Activated CD4-positive, alpha-beta T cell treated with anti-CD3 and anti-CD28 coated beads, Interleukin-2, amount 10 ng/mL, durations not matched to agents 24 days and 14 days (primary cell): ENCODE measurements at regions not wholly inside any gene's neighbourhood (a gene's known extent, or its start where the extent isn't known, plus 50 kb on each side); places are given as distances from the start of the nearest gene placed in this dataset.
"Not testable (repeated sequence)": the region's sequence is repeated elsewhere in the genome, so short reads cannot be mapped to it uniquely, and the experiment has no call there.

Source experiments
- DNase-seq: peaks from one replicate; pipeline ENCODE4 v3.0.0; 2022
- H3K27ac Mint-ChIP-seq: one replicate; pipeline ENCODE4 v1.8.0; 2022; ENCODE audit warnings: mild to moderate bottlenecking, mixed read lengths
- H3K27me3 Mint-ChIP-seq: one replicate; pipeline ENCODE4 v1.8.0; 2022; ENCODE audit warnings: mixed read lengths
- H3K36me3 Mint-ChIP-seq: one replicate; pipeline ENCODE4 v1.8.0; 2022; ENCODE audit warnings: low read depth, mild to moderate bottlenecking, mixed read lengths
- H3K4me1 Mint-ChIP-seq: one replicate; pipeline ENCODE4 v1.8.0; 2021; ENCODE audit warnings: mixed read lengths
- H3K4me3 Mint-ChIP-seq: one replicate; pipeline ENCODE4 v1.8.0; 2022; ENCODE audit warnings: mild to moderate bottlenecking, moderate library complexity, mixed read lengths
- H3K9me3 Mint-ChIP-seq: one replicate; pipeline ENCODE4 v1.8.0; 2021; ENCODE audit warnings: mixed read lengths
- intact Hi-C: fragments of 100-400 bp; cut with micrococcal nuclease; formaldehyde crosslinking; loops from one replicate; pipeline ENCODE4 v1.15.1; 2023

DNA sequence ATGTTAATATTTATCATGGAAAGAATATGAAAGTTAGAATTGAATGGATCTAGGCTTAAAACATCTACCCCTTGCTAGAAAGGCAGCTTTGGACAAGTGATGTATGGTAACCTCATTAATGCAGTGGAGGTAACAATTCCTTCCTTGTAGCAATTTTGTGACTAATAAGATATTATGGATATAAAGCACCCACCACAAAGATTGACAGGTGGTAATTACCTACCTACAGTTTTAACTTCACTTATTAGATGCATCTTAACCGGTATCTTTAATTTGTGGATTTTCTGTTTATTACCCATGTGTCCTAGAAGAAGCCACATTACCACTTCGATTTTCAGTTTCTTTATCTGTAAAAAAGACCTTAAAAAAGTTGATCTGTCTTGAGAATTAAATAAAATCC, 367.0 kb downstream of the DSC3 start:
- Mint-ChIP-seq H3K9me3 (no peaks in the 10 kb centered on the region), H3K27ac (no peak overlapping the region), H3K4me1 (no peaks in the 10 kb centered on the region), H3K27me3 (no peaks in the 10 kb centered on the region), H3K4me3 (no peak overlapping the region), H3K36me3 (no peaks in the 10 kb centered on the region)
- no peak for DNase-seq
- intact Hi-C loops = no loop called here

- no peaks in the 10 kb centered on the region for H3K27me3 Mint-ChIP-seq
- intact Hi-C loops = no loop called here
- DNase-seq = no peak
Observed at GRCh38 chr18:30675072-30675471, 367.5 kb downstream of the DSC3 start.

GRCh38 chr18:30674596-30674995, 367.9 kb downstream of the DSC3 start:
- Mint-ChIP-seq H3K4me1 (no peaks in the 10 kb centered on the region), H3K27me3 (no peaks in the 10 kb centered on the region), H3K27ac (no peak overlapping the region), H3K9me3 (no peaks in the 10 kb centered on the region), H3K4me3 (no peak overlapping the region), H3K36me3 (no peaks in the 10 kb centered on the region)
- intact Hi-C loops = no loop called here
- no peak for DNase-seq

More at GRCh38 chr18:30675072-30675471, 367.5 kb downstream of the DSC3 start:
- no peak overlapping the region for H3K4me3 Mint-ChIP-seq
- H3K9me3 Mint-ChIP-seq = no peaks in the 10 kb centered on the region
- H3K36me3 Mint-ChIP-seq = no peaks in the 10 kb centered on the region
- H3K27ac Mint-ChIP-seq = no peak overlapping the region
- no peaks in the 10 kb centered on the region for H3K4me1 Mint-ChIP-seq

DNA sequence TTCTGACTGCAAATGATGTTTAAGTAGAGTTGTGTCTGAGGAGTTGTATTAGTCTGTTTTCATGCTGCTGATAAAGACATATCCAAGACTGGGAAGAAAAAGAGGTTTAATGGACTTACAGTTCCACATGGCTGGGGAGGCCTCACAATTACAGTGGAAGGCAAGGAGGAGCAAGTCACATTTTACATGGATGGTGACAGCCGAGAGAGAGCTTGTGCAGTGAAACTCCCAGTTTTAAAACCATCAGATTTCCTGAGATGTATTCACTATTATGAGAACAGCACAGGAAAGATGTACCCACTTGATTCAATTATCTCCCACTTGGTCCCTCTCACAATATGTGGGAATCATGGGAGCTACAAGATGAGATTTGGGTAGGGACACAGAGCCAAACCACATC, 370.1 kb downstream of the DSC3 start:
- H3K4me1 Mint-ChIP-seq, H3K36me3 Mint-ChIP-seq, intact Hi-C loops, H3K27ac Mint-ChIP-seq, H3K9me3 Mint-ChIP-seq, H3K27me3 Mint-ChIP-seq, H3K4me3 Mint-ChIP-seq, DNase-seq: not testable (repeated sequence)

- Mint-ChIP-seq H3K27me3 (no peaks in the 10 kb centered on the region), H3K4me1 (no peaks in the 10 kb centered on the region), H3K36me3 (no peaks in the 10 kb centered on the region), H3K9me3 (peaks cover 11% of the 10 kb centered on the region), H3K27ac (no peak overlapping the region), H3K4me3 (no peak overlapping the region)
- intact Hi-C loops = no loop called here
- DNase-seq = no peak
Observed at GRCh38 chr18:30658306-30658705, 384.2 kb downstream of the DSC3 start.

DNA sequence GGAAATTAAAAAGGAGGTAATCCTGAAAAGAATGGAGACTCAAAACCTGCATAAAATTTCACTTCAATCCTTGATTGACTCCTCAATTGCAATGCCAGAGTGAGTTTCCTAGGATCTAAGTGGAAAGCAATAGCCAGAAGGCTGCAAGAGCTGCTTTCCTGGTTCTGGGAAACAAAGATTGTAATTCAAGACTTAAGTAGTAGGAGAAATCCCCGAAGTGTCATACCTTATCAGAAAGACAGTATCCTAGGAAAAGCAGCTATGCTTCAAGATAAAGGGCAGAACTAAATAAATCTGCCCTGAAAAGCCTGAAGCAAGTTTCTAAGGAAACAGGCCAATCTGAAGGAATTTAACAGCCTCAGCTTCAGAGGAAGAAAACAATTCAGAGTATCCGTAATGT, 390.2 kb downstream of the DSC3 start:
- Mint-ChIP-seq H3K27ac (no peak overlapping the region), H3K36me3 (no peaks in the 10 kb centered on the region), H3K9me3 (no peaks in the 10 kb centered on the region), H3K27me3 (no peaks in the 10 kb centered on the region), H3K4me3 (no peak overlapping the region), H3K4me1 (no peaks in the 10 kb centered on the region)
- no peak for DNase-seq
- intact Hi-C loops = no loop called here

DNA sequence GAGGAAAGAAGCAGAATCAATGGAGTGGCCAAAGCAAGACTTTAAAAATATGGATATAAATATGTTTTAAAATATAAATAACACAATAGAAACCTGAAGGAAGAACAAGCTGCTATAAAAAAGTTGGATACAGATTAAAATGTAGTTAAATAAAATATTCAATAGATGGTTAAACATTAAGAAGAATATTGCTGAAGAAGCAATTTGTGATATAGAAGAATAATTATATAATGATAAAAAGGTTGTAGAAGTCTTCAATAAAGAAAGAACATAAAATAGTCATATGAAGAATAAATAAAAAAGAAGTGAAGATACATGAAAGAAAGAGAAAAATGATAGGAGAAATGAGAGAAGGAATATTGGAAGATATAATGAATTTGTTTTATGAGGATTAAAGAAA, 392.0 kb downstream of the DSC3 start:
- H3K36me3 Mint-ChIP-seq = no peaks in the 10 kb centered on the region
- intact Hi-C loops = no loop called here
- DNase-seq = no peak
- no peaks in the 10 kb centered on the region for H3K27me3 Mint-ChIP-seq
- H3K4me1 Mint-ChIP-seq = no peaks in the 10 kb centered on the region
- no peak overlapping the region for H3K4me3 Mint-ChIP-seq
- H3K27ac Mint-ChIP-seq = no peak overlapping the region
- H3K9me3 Mint-ChIP-seq = no peaks in the 10 kb centered on the region

DNA sequence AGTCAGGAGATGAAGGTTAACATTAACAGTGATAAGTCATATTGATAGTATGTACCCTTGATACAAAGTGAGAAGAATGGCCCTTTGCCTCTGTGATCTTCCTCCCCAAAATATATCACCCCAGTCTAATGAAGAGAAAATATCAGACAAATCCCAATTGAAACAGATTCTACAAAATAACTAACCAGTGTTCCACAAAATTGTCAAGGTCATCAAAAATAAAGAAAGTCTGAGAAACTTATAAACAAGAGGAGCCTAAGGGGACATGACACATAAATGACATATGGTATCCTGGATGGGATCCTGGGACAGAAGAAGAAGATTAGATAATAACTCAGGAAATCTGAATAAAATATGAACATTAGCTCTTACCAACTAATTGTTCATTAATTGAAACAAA, 398.4 kb downstream of the DSC3 start:
- Mint-ChIP-seq H3K27me3 (no peaks in the 10 kb centered on the region), H3K36me3 (no peaks in the 10 kb centered on the region), H3K27ac (no peak overlapping the region), H3K4me3 (no peak overlapping the region), H3K4me1 (no peaks in the 10 kb centered on the region), H3K9me3 (peaks cover 6% of the 10 kb centered on the region)
- no peak for DNase-seq
- intact Hi-C loops = no loop called here

DNA sequence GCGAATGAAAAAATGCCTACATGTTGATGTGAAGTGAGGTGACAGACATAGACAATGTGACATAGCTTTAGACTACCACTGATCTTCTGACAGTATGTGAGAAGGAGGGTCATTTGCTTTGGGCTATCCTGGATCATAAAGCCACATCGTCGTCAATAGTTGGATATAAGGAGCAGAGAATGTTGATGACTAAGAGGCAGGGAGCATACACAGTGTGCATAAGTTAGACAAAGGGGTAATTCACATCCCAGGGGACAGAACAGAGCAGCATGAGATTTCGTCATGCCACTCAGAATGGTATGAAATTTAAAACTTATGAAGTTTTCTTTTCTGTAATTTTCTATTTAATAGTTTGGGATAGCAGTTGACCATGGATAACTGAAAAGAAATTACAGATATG, 403.2 kb downstream of the DSC3 start:
- H3K4me1 Mint-ChIP-seq = no peaks in the 10 kb centered on the region
- no peaks in the 10 kb centered on the region for H3K27me3 Mint-ChIP-seq
- no peak for DNase-seq
- H3K9me3 Mint-ChIP-seq = peaks cover 7% of the 10 kb centered on the region
- H3K27ac Mint-ChIP-seq = no peak overlapping the region
- intact Hi-C loops = no loop called here
- no peaks in the 10 kb centered on the region for H3K36me3 Mint-ChIP-seq
- H3K4me3 Mint-ChIP-seq = no peak overlapping the region

GRCh38 chr18:30634249-30634648, 408.3 kb downstream of the DSC3 start:
- Mint-ChIP-seq H3K36me3 (no peaks in the 10 kb centered on the region), H3K4me1 (no peaks in the 10 kb centered on the region), H3K27me3 (no peaks in the 10 kb centered on the region), H3K27ac (no peak overlapping the region), H3K9me3 (peaks cover 4% of the 10 kb centered on the region), H3K4me3 (no peak overlapping the region)
- no peak for DNase-seq
- intact Hi-C loops = loop anchor here (5.0 kb wide), 1 partner anchor 153 kb away; no protein-coding TSS in a partner anchor

GRCh38 chr18:30632071-30632698, 410.4 kb downstream of the DSC3 start:
- Mint-ChIP-seq H3K4me3 (no peak overlapping the region), H3K4me1 (no peaks in the 10 kb centered on the region), H3K27ac (no peak overlapping the region), H3K36me3 (no peaks in the 10 kb centered on the region), H3K27me3 (no peaks in the 10 kb centered on the region), H3K9me3 (peaks cover 3% of the 10 kb centered on the region)
- no peak for DNase-seq
- intact Hi-C loops = loop anchor here (5.0 kb wide), 1 partner anchor 155 kb away; no protein-coding TSS in a partner anchor

DNA sequence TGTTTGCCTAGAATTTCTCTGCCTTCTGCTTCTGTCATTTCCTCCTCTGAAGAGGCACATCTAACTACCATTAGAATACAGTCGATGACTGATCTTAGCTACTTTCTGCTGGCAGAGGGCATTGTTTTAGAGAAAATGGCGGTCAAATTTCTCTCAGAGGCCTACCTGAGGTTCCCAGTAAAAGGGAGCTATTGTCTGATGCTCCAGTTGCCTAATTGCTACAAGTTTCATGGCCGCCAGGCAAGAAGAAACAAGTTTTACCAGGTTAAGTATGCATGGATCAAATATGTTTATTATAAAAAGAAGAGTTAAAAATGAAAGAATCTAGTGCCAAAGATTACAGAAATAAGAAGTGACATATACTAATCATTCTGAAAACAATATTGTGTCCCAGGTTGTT, 416.6 kb downstream of the DSC3 start:
- intact Hi-C loops = no loop called here
- no peak for DNase-seq
- Mint-ChIP-seq H3K36me3 (no peaks in the 10 kb centered on the region), H3K27ac (no peak overlapping the region), H3K27me3 (no peaks in the 10 kb centered on the region), H3K4me3 (no peak overlapping the region), H3K4me1 (no peaks in the 10 kb centered on the region), H3K9me3 (peaks cover 3% of the 10 kb centered on the region)

DNA sequence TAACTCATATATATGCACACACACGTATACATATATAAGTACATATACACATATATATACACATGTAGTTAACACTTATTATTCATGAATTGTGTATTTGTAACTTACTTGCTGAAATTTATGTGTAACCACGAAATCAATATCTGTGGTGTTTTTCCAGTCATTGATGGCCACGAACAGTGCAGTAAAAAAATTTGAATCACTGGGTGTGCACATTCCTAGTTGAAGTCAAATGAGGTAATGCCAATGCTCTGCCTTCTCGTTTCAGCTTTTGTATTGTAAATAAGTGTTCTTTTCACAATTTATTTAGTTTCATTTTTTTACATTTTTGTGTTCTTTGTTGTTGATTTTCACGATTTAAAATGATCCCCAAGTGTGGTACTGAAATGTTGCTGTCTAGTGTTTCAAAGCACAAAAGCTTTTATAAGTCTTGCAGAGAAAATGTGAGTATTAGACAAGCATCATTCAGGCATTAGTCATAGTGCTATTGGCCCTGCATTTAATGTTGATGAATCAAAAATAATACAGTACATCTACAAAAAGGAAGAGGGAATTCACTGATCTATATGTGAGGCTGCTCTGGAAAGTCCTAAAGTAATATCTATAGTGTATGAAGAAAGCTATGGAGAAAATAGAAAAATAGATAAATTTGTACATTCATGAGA, 419.0 kb downstream of the DSC3 start:
- DNase-seq = no peak
- no peak overlapping the region for H3K4me3 Mint-ChIP-seq
- H3K9me3 Mint-ChIP-seq = peaks cover 8% of the 10 kb centered on the region
- no peaks in the 10 kb centered on the region for H3K27me3 Mint-ChIP-seq
- H3K4me1 Mint-ChIP-seq = no peaks in the 10 kb centered on the region
- H3K36me3 Mint-ChIP-seq = no peaks in the 10 kb centered on the region
- intact Hi-C loops = no loop called here
- no peak overlapping the region for H3K27ac Mint-ChIP-seq

DNA sequence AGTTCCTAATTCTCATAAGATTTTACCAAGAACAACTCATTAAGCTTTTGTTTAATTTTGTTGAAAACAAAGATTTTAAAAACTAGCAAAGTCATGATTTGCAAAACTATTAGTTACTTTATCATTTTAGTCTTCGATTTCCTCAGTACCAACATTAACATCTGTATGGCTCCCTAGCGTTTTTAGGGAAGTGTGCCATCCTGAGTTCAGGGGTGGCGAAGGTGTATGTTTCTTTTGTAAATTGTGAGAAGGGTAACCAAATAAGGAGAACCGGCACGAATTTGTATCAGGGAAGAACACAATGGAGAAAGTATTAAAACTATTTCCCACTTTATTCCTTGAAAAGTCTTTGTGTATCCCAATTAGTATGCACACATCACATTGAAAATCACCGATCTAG, 419.9 kb downstream of the DSC3 start:
- no peaks in the 10 kb centered on the region for H3K4me1 Mint-ChIP-seq
- no peak overlapping the region for H3K27ac Mint-ChIP-seq
- H3K27me3 Mint-ChIP-seq = no peaks in the 10 kb centered on the region
- no peak for DNase-seq
- H3K9me3 Mint-ChIP-seq = peaks cover 8% of the 10 kb centered on the region
- H3K36me3 Mint-ChIP-seq = no peaks in the 10 kb centered on the region
- intact Hi-C loops = no loop called here
- H3K4me3 Mint-ChIP-seq = no peak overlapping the region

GRCh38 chr18:30622104-30622503, 420.4 kb downstream of the DSC3 start:
- Mint-ChIP-seq H3K4me1 (no peaks in the 10 kb centered on the region), H3K4me3 (no peak overlapping the region), H3K27ac (no peak overlapping the region), H3K9me3 (peaks cover 8% of the 10 kb centered on the region), H3K27me3 (no peaks in the 10 kb centered on the region), H3K36me3 (no peaks in the 10 kb centered on the region)
- intact Hi-C loops = no loop called here
- DNase-seq = no peak
